UCSD-AML1 (cell line): ENCODE measurements at regions not wholly inside any gene's neighbourhood (a gene's known extent, or its start where the extent isn't known, plus 50 kb on each side); places are given as distances from the start of the nearest gene placed in this dataset.
"Not testable (repeated sequence)": the region's sequence is repeated elsewhere in the genome, so short reads cannot be mapped to it uniquely, and the experiment has no call there.

Source experiments
- DNase-seq: peaks from one replicate; lab custom pipeline; 2025; ENCODE audit not compliant: unreplicated experiment; lab: John Stamatoyannopoulos, UW

GRCh38 chr17:30689266-30690000 lies 135.1 kb downstream of the CRLF3 start:
- DNase-seq: not testable (repeated sequence)

- DNase-seq: peak; percentile 29
Measured at GRCh38 chr17:30686538-30687479, 137.7 kb downstream of the CRLF3 start.

- DNase-seq: not testable (repeated sequence)
Measured at GRCh38 chr17:30682280-30682679, 142.2 kb downstream of the CRLF3 start.

GRCh38 chr17:30680681-30681080 lies 143.8 kb downstream of the CRLF3 start:
- not testable (repeated sequence) for DNase-seq

GRCh38 chr17:30677550-30678249 lies 146.8 kb downstream of the CRLF3 start:
- no peak for DNase-seq

GRCh38 chr17:30675777-30676492 lies 148.6 kb downstream of the CRLF3 start:
- not testable (repeated sequence) for DNase-seq

GRCh38 chr17:30669217-30669649 lies 155.3 kb downstream of the CRLF3 start:
- not testable (repeated sequence) for DNase-seq

- not testable (repeated sequence) for DNase-seq
Measured at GRCh38 chr17:30668360-30669181, 155.9 kb downstream of the CRLF3 start.

- not testable (repeated sequence) for DNase-seq
Measured at GRCh38 chr17:30667657-30668359, 156.7 kb downstream of the CRLF3 start.

GRCh38 chr17:30666838-30667656 lies 157.4 kb downstream of the CRLF3 start:
- DNase-seq: not testable (repeated sequence)

GRCh38 chr17:30663727-30664455 lies 160.6 kb downstream of the CRLF3 start:
- not testable (repeated sequence) for DNase-seq

GRCh38 chr17:30657148-30657547 lies 167.3 kb downstream of the CRLF3 start:
- DNase-seq: not testable (repeated sequence)

GRCh38 chr17:30653038-30653437 lies 171.5 kb downstream of the CRLF3 start:
- DNase-seq: not testable (repeated sequence)

GRCh38 chr17:30650149-30650548 lies 172.9 kb downstream of the GOSR1 start:
- not testable (repeated sequence) for DNase-seq

GRCh38 chr17:30648015-30648620 lies 170.9 kb downstream of the GOSR1 start:
- DNase-seq: not testable (repeated sequence)

GRCh38 chr17:30645875-30646274 lies 168.7 kb downstream of the GOSR1 start:
- DNase-seq: not testable (repeated sequence)

GRCh38 chr17:30644713-30645112 lies 167.5 kb downstream of the GOSR1 start:
- not testable (repeated sequence) for DNase-seq
